HCT116 (cell line): ENCODE measurements at regions not wholly inside any gene's neighbourhood (a gene's known extent, or its start where the extent isn't known, plus 50 kb on each side); places are given as distances from the start of the nearest gene placed in this dataset.

Experiments
- ATAC-seq: fragments of 200-7000 bp; cut with Tn5 transposase; 2 replicates; pipeline ENCODE4 v1.9.1; 2020; ENCODE audit warnings: mild to moderate bottlenecking, moderate library complexity
- BruUV-seq: library from RNA; stranded (reverse); fragments of 400-500 nt; replicated peaks from 2 replicates; lab custom pipeline; 2021; lab: Mats Ljungman, UMichigan
- CTCF ChIA-PET: fragments of 300-600 bp; sonication (Branson Sonifier 250); formaldehyde crosslinking; loops from one replicate; lab custom pipeline; 2021; ENCODE audit warnings: antibody characterized with exemption; lab: Charles Lee
- POLR2A ChIA-PET: fragments of 300-600, 350-600 bp; sonication (Branson Sonifier 250); formaldehyde crosslinking; loops from one replicate; lab custom pipeline; 2021; ENCODE audit warnings: antibody characterized with exemption; lab: Charles Lee
- RAD21 ChIA-PET, 2 experiments: fragments of 300-600 bp; sonication (Branson Sonifier 250); formaldehyde crosslinking; loops; one replicate each; lab custom pipeline; 2023; ENCODE audit warnings: low total read pairs in 2 of 2; ENCODE audit not compliant: uncharacterized antibody in 2 of 2, unreplicated experiment in 2 of 2, low non-redundant PET in 1 of 2; lab: Charles Lee
- DNase-seq: peaks from one replicate; pipeline ENCODE4 v3.0.0-alpha.2; 2010; ENCODE audit warnings: low read depth, low spot score
- H2AFZ ChIP-seq: fragments of 200-600 bp; shearing (Covaris generic), sonication (generic); 2 replicates; pipeline ENCODE4 v1.6.1; 2017; ENCODE audit warnings: low read depth, mixed run types, mixed read lengths, antibody characterized with exemption, low read length; ENCODE audit not compliant: poor library complexity, severe bottlenecking
- H3K27ac ChIP-seq: 2 replicates; pipeline ENCODE4 v1.5.1; 2012; ENCODE audit warnings: low read depth, low read length
- H3K27me3 ChIP-seq: fragments of 200-600 bp; sonication (generic); 2 replicates; pipeline ENCODE4 v1.6.1; 2016; ENCODE audit warnings: mixed run types, low read length, mixed read lengths; ENCODE audit not compliant: insufficient read depth
- H3K36me3 ChIP-seq, 2 experiments: fragments of 200-500 bp in 1 of 2; fragments of 200-600 bp in 1 of 2; sonication (Bioruptor generic) in 1 of 2; sonication (generic) in 1 of 2; 2 replicates each; pipeline versions ENCODE4 v1.5.1 to v1.6.1; 2014 to 2016; ENCODE audit warnings: low read length in 2 of 2, inconsistent platforms in 1 of 2, mixed read lengths in 1 of 2, mixed run types in 1 of 2; ENCODE audit not compliant: insufficient read depth in 2 of 2, control insufficient read depth in 1 of 2
- H3K4me1 ChIP-seq, 2 experiments: fragments of 200-600 bp in 1 of 2; sonication (generic) in 1 of 2; 2 replicates each; pipeline versions ENCODE4 v1.5.1 to v1.6.1; 2012 to 2017; ENCODE audit warnings: low read length in 2 of 2, inconsistent platforms in 1 of 2, mild to moderate bottlenecking in 1 of 2, mixed read lengths in 1 of 2, mixed run types in 1 of 2, moderate library complexity in 1 of 2; ENCODE audit not compliant: insufficient read depth in 2 of 2, control insufficient read depth in 1 of 2
- H3K4me2 ChIP-seq: fragments of 200-600 bp; sonication (generic); 2 replicates; pipeline ENCODE4 v1.6.1; 2017; ENCODE audit warnings: mixed run types, low read length, mixed read lengths
- H3K4me3 ChIP-seq, 2 experiments: fragments of 200-600 bp in 1 of 2; sonication (generic) in 1 of 2; replicated peaks in 1 of 2; 2 replicates each; pipeline ENCODE4 v1.5.1; 2011 to 2016; ENCODE audit warnings: low read length in 2 of 2, control low read depth in 1 of 2, low read depth in 1 of 2, mild to moderate bottlenecking in 1 of 2, mixed read lengths in 1 of 2, mixed run types in 1 of 2
- H3K79me2 ChIP-seq: fragments of 200-600 bp; sonication (generic); 2 replicates; pipeline ENCODE4 v1.6.1; 2017; ENCODE audit warnings: mild to moderate bottlenecking, mixed run types, low read length, moderate library complexity, mixed read lengths; ENCODE audit not compliant: insufficient read depth
- H3K9ac ChIP-seq: fragments of 200-600 bp; sonication (generic); 2 replicates; pipeline ENCODE4 v1.6.1; 2016; ENCODE audit warnings: low read length, mixed read lengths
- H3K9me2 ChIP-seq: fragments of 200-600 bp; sonication (generic), shearing (Covaris generic); 2 replicates; pipeline ENCODE4 v1.6.1; 2017; ENCODE audit warnings: mixed run types, mild to moderate bottlenecking, moderate library complexity; ENCODE audit not compliant: insufficient read depth
- H3K9me3 ChIP-seq, 2 experiments: fragments of 200-500 bp in 1 of 2; fragments of 200-600 bp in 1 of 2; sonication (Bioruptor generic) in 1 of 2; sonication (generic) in 1 of 2; 2 replicates each; pipeline ENCODE4 v1.6.1; 2014 to 2017; ENCODE audit warnings: low read length in 2 of 2, mixed read lengths in 2 of 2, inconsistent platforms in 1 of 2, low read depth in 1 of 2, mild to moderate bottlenecking in 1 of 2, mixed run types in 1 of 2, moderate library complexity in 1 of 2; ENCODE audit not compliant: control insufficient read depth in 1 of 2, insufficient read depth in 1 of 2
- H4K20me1 ChIP-seq: fragments of 200-600 bp; sonication (generic), shearing (Covaris generic); 2 replicates; pipeline ENCODE4 v1.6.1; 2017; ENCODE audit warnings: mixed run types, mild to moderate bottlenecking, moderate library complexity; ENCODE audit not compliant: insufficient read depth
- CEBPB ChIP-seq: IDR thresholded peaks from 2 replicates; pipeline ENCODE4 v1.6.1; 2012; ENCODE audit warnings: low read depth
- EGR1 ChIP-seq: IDR thresholded peaks from 2 replicates; pipeline ENCODE4 v1.6.1; 2012; ENCODE audit warnings: low read depth
- ELF1 ChIP-seq: IDR thresholded peaks from 2 replicates; pipeline ENCODE4 v1.6.1; 2012; ENCODE audit warnings: low read depth, borderline replicate concordance
- JUND ChIP-seq: IDR thresholded peaks from 2 replicates; pipeline ENCODE4 v1.6.1; 2012
- POLR2A ChIP-seq: IDR thresholded peaks from 2 replicates; pipeline ENCODE4 v1.7.0; 2011; ENCODE audit warnings: borderline replicate concordance; ENCODE audit not compliant: insufficient read depth, insufficient read length; ENCODE audit errors: extremely low read depth
- ZNF274 ChIP-seq: fragments of 200-500 bp; sonication (Bioruptor generic); IDR thresholded peaks from 2 replicates; pipeline ENCODE4 v1.6.1; 2014; ENCODE audit warnings: mild to moderate bottlenecking, low read depth, low read length, inconsistent platforms
- intact Hi-C: fragments of 100-400 bp; cut with micrococcal nuclease; formaldehyde crosslinking; loops from 2 replicates; pipeline ENCODE4 v1.10.0; 2022
- TF ChIP-seq, protein P1 (sequence below): IDR thresholded peaks from 2 replicates; pipeline ENCODE4 v1.6.1; 2012; ENCODE audit warnings: low read depth
- TF ChIP-seq, protein P2 (sequence below): IDR thresholded peaks from 2 replicates; pipeline ENCODE4 v1.6.1; 2012

DNA sequence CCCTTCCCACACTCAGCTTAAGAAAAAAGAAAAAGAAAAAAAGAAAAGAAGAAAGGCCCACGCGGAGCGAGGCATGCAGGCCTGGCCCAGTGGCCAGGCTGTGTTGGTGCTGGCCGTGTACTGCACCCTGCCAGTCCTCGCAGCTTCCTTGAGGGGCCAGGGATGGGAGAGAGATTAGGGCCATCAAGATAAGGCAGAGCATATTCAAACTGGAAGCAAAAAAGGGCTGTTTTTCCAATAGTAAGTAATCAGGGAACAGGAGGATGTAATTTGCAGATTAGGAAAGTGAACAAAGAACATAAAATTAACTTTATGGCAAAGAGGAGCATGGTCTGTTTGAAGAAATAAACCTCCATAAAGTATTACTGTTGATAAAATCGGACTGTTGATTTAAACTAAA, 319.6 kb upstream of the CLINT1 start (continued):
- TF ChIP-seq, protein P1, sequence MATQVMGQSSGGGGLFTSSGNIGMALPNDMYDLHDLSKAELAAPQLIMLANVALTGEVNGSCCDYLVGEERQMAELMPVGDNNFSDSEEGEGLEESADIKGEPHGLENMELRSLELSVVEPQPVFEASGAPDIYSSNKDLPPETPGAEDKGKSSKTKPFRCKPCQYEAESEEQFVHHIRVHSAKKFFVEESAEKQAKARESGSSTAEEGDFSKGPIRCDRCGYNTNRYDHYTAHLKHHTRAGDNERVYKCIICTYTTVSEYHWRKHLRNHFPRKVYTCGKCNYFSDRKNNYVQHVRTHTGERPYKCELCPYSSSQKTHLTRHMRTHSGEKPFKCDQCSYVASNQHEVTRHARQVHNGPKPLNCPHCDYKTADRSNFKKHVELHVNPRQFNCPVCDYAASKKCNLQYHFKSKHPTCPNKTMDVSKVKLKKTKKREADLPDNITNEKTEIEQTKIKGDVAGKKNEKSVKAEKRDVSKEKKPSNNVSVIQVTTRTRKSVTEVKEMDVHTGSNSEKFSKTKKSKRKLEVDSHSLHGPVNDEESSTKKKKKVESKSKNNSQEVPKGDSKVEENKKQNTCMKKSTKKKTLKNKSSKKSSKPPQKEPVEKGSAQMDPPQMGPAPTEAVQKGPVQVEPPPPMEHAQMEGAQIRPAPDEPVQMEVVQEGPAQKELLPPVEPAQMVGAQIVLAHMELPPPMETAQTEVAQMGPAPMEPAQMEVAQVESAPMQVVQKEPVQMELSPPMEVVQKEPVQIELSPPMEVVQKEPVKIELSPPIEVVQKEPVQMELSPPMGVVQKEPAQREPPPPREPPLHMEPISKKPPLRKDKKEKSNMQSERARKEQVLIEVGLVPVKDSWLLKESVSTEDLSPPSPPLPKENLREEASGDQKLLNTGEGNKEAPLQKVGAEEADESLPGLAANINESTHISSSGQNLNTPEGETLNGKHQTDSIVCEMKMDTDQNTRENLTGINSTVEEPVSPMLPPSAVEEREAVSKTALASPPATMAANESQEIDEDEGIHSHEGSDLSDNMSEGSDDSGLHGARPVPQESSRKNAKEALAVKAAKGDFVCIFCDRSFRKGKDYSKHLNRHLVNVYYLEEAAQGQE: no peak
- TF ChIP-seq, protein P2, sequence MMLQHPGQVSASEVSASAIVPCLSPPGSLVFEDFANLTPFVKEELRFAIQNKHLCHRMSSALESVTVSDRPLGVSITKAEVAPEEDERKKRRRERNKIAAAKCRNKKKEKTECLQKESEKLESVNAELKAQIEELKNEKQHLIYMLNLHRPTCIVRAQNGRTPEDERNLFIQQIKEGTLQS: no peak
- TF ChIP-seq CEBPB: no peak
- no peak for TF ChIP-seq POLR2A
- TF ChIP-seq ZNF274: no peak
- no peak for TF ChIP-seq EGR1
- TF ChIP-seq JUND: no peak

DNA sequence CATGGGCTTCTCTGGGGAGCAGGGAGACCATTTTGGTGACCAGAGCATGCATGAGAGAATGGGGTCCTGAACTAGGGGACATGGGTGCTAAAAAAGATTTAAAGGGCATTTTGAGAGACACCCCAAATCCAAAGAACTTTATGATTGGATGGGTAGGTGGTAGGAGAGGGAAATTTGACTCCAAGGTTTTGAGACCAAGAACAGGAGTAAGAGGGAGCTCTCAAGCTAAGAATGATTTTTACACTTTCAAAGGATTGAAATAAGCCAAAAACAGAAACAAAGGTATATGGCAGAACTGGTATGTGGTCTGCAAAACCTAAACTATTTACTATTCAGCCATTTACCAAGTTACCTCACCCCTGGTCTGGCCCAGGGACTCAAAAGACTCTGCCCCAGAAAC, 318.2 kb upstream of the CLINT1 start:
- Histone ChIP-seq H3K4me2 (no peak overlapping the region), H3K36me3 (no peaks in the 10 kb centered on the region), H3K9ac (no peak overlapping the region), H4K20me1 (no peaks in the 10 kb centered on the region), H3K27me3 (peaks cover 43% of the 10 kb centered on the region; the same call in 1 of the 2 replicates), H3K4me3 (no peak overlapping the region), H3K9me2 (no peaks in the 10 kb centered on the region), H2AFZ (no peak overlapping the region), H3K9me3 (no peaks in the 10 kb centered on the region), H3K4me1 (no peaks in the 10 kb centered on the region), H3K79me2 (no peaks in the 10 kb centered on the region), H3K27ac (no peak overlapping the region)
- ChIA-PET CTCF (no interaction called here), POLR2A (no interaction called here), RAD21 (no interaction called here)
- intact Hi-C loops: no loop called here
- ATAC-seq (no peak), DNase-seq (no peak)
- BruUV-seq: no TSS peak
- TF ChIP-seq CEBPB (no peak), ELF1 (no peak), POLR2A (no peak)
